IMR-90 (cell line): ENCODE measurements at regions not wholly inside any gene's neighbourhood (a gene's known extent, or its start where the extent isn't known, plus 50 kb on each side); places are given as distances from the start of the nearest gene placed in this dataset.

ENCODE experiments used
- ATAC-seq: fragments of 200-7000 bp; cut with Tn5 transposase; 2 replicates; pipeline ENCODE4 v1.9.1; 2020; ENCODE audit warnings: low read depth, mild to moderate bottlenecking, moderate library complexity
- BruUV-seq: library from RNA; stranded (reverse); fragments of 400-500 nt; replicated peaks from 2 replicates; lab custom pipeline; 2021; lab: Mats Ljungman, UMichigan
- CTCF ChIA-PET: fragments of 300-600 bp; formaldehyde crosslinking; extraction: SDS; loops from one replicate; lab custom pipeline; 2021; ENCODE audit warnings: antibody characterized with exemption; lab: Yijun Ruan, JAX
- POLR2A ChIA-PET: fragments of 300-600 bp; sonication (Branson Sonifier 250); formaldehyde crosslinking; loops from one replicate; lab custom pipeline; 2022; ENCODE audit warnings: antibody characterized with exemption; ENCODE audit not compliant: unreplicated experiment; lab: Charles Lee
- DNase-seq: peaks from one replicate; pipeline ENCODE4 v3.0.0; 2013
- H2AFZ ChIP-seq: replicated peaks from 2 replicates; pipeline ENCODE3; 2013; ENCODE audit warnings: low read length, mild to moderate bottlenecking; ENCODE audit not compliant: poor library complexity
- H2AK5ac ChIP-seq: 2 replicates; pipeline ENCODE4 v1.6.1; 2013; ENCODE audit warnings: low read depth, low read length, inconsistent platforms
- H2AK9ac ChIP-seq: replicated peaks from 2 replicates; pipeline ENCODE3; 2013; ENCODE audit warnings: mild to moderate bottlenecking, low read depth, low read length, moderate library complexity; ENCODE audit not compliant: poor library complexity
- H2BK120ac ChIP-seq: 2 replicates; pipeline ENCODE4 v1.6.1; 2013; ENCODE audit warnings: low read depth, low read length, inconsistent platforms
- H2BK15ac ChIP-seq: 3 replicates; pipeline ENCODE4 v1.6.1; 2013; ENCODE audit warnings: low read depth, low read length, inconsistent platforms
- H2BK20ac ChIP-seq: 2 replicates; pipeline ENCODE4 v1.6.1; 2013; ENCODE audit warnings: low read depth, mild to moderate bottlenecking, inconsistent platforms, low read length, moderate library complexity
- H2BK5ac ChIP-seq: 2 replicates; pipeline ENCODE4 v1.6.1; 2013; ENCODE audit warnings: mild to moderate bottlenecking, low read depth, low read length, inconsistent platforms; ENCODE audit not compliant: poor library complexity, severe bottlenecking
- H3K14ac ChIP-seq: replicated peaks from 2 replicates; pipeline ENCODE4 v1.6.1; 2013; ENCODE audit warnings: low read depth, low read length, inconsistent platforms
- H3K18ac ChIP-seq: 2 replicates; pipeline ENCODE4 v1.6.1; 2013; ENCODE audit warnings: low read depth, low read length, control low read depth
- H3K23ac ChIP-seq: 2 replicates; pipeline ENCODE4 v1.6.1; 2013; ENCODE audit warnings: low read depth, low read length, inconsistent platforms
- H3K27ac ChIP-seq: 2 replicates; pipeline ENCODE4 v1.5.1; 2013; ENCODE audit warnings: mild to moderate bottlenecking, control low read depth, low read length; ENCODE audit not compliant: insufficient read depth
- H3K27me3 ChIP-seq: 2 replicates; pipeline ENCODE4 v1.6.1; 2013; ENCODE audit warnings: low read length; ENCODE audit not compliant: control insufficient read depth, insufficient read depth
- H3K36me3 ChIP-seq: 2 replicates; pipeline ENCODE4 v1.6.1; 2013; ENCODE audit warnings: low read length, mixed read lengths; ENCODE audit not compliant: control insufficient read depth, insufficient read depth
- H3K4ac ChIP-seq: 2 replicates; pipeline ENCODE4 v1.6.1; 2013; ENCODE audit warnings: low read depth, low read length, inconsistent platforms
- H3K4me1 ChIP-seq: 2 replicates; pipeline ENCODE4 v1.6.1; 2013; ENCODE audit warnings: low read length, mixed read lengths; ENCODE audit not compliant: control insufficient read depth, insufficient read depth
- H3K4me2 ChIP-seq: 2 replicates; pipeline ENCODE4 v1.6.1; 2013; ENCODE audit warnings: low read depth, mild to moderate bottlenecking, control low read depth, low read length, moderate library complexity
- H3K4me3 ChIP-seq: 2 replicates; pipeline ENCODE4 v1.5.1; 2013; ENCODE audit warnings: low read depth, mild to moderate bottlenecking, control low read depth, low read length, moderate library complexity; ENCODE audit not compliant: insufficient read depth
- H3K56ac ChIP-seq: 2 replicates; pipeline ENCODE4 v1.6.1; 2013; ENCODE audit warnings: low read length, inconsistent platforms; ENCODE audit not compliant: insufficient read depth; ENCODE audit errors: extremely low read depth
- H3K79me1 ChIP-seq, 2 experiments: 2 replicates each; pipeline ENCODE4 v1.6.1; 2013; ENCODE audit warnings: low read length in 2 of 2, inconsistent platforms in 1 of 2, low read depth in 1 of 2
- H3K9ac ChIP-seq: 2 replicates; pipeline ENCODE4 v1.6.1; 2013; ENCODE audit warnings: low read depth, low read length, control low read depth
- H3K9me1 ChIP-seq: 2 replicates; pipeline ENCODE4 v1.6.1; 2013; ENCODE audit warnings: low read length, inconsistent platforms; ENCODE audit not compliant: insufficient read depth
- H3K9me3 ChIP-seq: 2 replicates; pipeline ENCODE4 v1.6.1; 2013; ENCODE audit warnings: low read length; ENCODE audit not compliant: control insufficient read depth, insufficient read depth
- H4K20me1 ChIP-seq: 2 replicates; pipeline ENCODE4 v1.6.1; 2013; ENCODE audit warnings: low read length, inconsistent platforms; ENCODE audit not compliant: insufficient read depth
- H4K5ac ChIP-seq: 2 replicates; pipeline ENCODE4 v1.6.1; 2013; ENCODE audit warnings: mild to moderate bottlenecking, low read depth, low read length, control low read depth
- H4K8ac ChIP-seq, 2 experiments: 2 replicates each; pipeline ENCODE4 v1.6.1; 2013; ENCODE audit warnings: low read depth in 2 of 2, low read length in 2 of 2, control low read depth in 1 of 2, inconsistent platforms in 1 of 2
- H4K91ac ChIP-seq: 2 replicates; pipeline ENCODE4 v1.6.1; 2013; ENCODE audit warnings: low read depth, low read length, inconsistent platforms; ENCODE audit not compliant: insufficient read depth
- CEBPB ChIP-seq: IDR thresholded peaks from 2 replicates; pipeline ENCODE4 v1.6.1; 2012; ENCODE audit warnings: low read depth, low read length, improper control_type of control experiment
- FOS ChIP-seq: fragments of 150-350 bp; IDR thresholded peaks from 2 replicates; pipeline ENCODE4 v1.6.1; 2016; ENCODE audit warnings: low read depth, low read length
- WGBS, 2 experiments: methylation state at CpG; one replicate each; pipeline versions ENCODE4 v1.1.5 to v1.1.7; 2013; ENCODE audit warnings: missing lambda C conversion rate in 2 of 2; ENCODE audit not compliant: insufficient read length in 1 of 2; ENCODE audit errors: extremely low coverage in 2 of 2; 5-methylcytosine and 5-hydroxymethylcytosine counted together
- dilution Hi-C: fragments of 300-500 bp; cut with HindIII; formaldehyde crosslinking; loops from one replicate; pipeline ENCODE4 v1.14.3; 2018; ENCODE audit warnings: low sequenced_read_pairs; ENCODE audit not compliant: unreplicated experiment
- in situ Hi-C: fragments of 300-500 bp; cut with MboI; formaldehyde crosslinking; loops from 3 replicates; pipeline ENCODE4 v1.14.3; 2019; ENCODE audit warnings: low sequenced_read_pairs, inconsistent platforms, mixed read lengths
- intact Hi-C: fragments of 100-400 bp; cut with micrococcal nuclease; formaldehyde crosslinking; loops from 2 replicates; pipeline ENCODE4 v1.10.0; 2022

DNA sequence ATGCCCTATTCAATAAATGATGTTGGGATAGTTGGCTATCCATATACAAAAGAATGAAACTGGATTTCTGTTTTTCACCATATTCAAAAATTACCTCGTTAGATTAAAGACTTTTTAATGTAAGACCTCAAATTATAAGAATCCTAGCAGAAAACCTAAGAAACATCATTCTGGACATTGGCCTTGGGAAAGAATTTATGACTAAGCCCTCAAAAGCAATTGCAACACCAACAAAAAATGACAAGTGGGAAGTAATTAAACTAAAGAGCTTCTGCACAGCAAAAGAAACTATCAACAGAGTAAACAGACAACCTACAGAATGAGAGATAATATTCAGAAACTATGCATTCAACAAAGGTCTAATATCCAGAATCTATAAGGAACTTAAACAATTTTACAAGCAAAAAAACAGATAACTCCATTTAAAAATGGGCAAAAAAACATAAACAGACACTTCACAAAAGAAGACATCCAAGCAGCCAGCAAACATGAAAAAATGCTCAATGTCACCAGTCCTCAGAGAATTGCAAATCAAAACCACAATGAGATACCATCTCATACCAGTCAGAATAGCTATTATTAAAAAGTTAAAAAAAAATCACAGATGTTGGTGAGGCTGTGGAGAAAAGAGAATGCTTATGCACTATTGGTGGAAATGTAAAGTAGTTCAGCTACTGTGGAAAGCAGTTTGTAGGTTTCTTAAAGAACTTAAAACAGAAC, 309.8 kb downstream of the AHR start:
- Histone ChIP-seq H3K36me3 (no peaks in the 10 kb centered on the region), H4K20me1 (no peaks in the 10 kb centered on the region), H3K9ac (no peak overlapping the region), H2AK5ac (no peak overlapping the region), H3K4me2 (peak overlapping the region; percentile 28; the same call in 1 of the 2 replicates), H3K9me1 (no peaks in the 10 kb centered on the region), H2AFZ (no peak overlapping the region), H4K8ac (no peak overlapping the region), H2AK9ac (no peak overlapping the region), H3K23ac (no peak overlapping the region), H2BK20ac (no peak overlapping the region), H3K14ac (no peak overlapping the region), H2BK5ac (no peak overlapping the region), H3K56ac (no peak overlapping the region), H3K4me3 (no peak overlapping the region), H3K4ac (no peak overlapping the region), H3K27ac (no peak overlapping the region), H2BK120ac (peak overlapping the region; percentile 56; the same call in 1 of the 2 replicates), H4K5ac (no peak overlapping the region), H3K27me3 (no peaks in the 10 kb centered on the region), H3K18ac (no peak overlapping the region), H4K91ac (no peak overlapping the region), H3K4me1 (0 out of 2 replicates have a peak, but pooled peaks cover 2% of the 10 kb centered on the region), H3K79me1 (no peaks in the 10 kb centered on the region), H2BK15ac (no peak overlapping the region), H3K9me3 (peaks cover 2% of the 10 kb centered on the region; the same call in 1 of the 2 replicates)
- peak; percentile 50 for DNase-seq
- in situ Hi-C loops, result no loop called here
- peak; percentile 72 for ATAC-seq
- no TSS peak for BruUV-seq
- TF ChIP-seq CEBPB, result peak; percentile 85
- TF ChIP-seq FOS, result no peak
- intact Hi-C loops, result no loop called here
- no CpG with 5 or more reads among the region's 1 CpG for WGBS, 2 experiments
- ChIA-PET CTCF (interaction anchor here (0.6 to 1.0 kb wide), 3 partner anchors 13 to 619 kb away, joined by 3 to 5 read pairs (median 3); no protein-coding TSS in a partner anchor), POLR2A (interaction anchor here (0.6 kb wide), 1 partner anchor 10 kb away, joined by 3 read pairs; no protein-coding TSS in a partner anchor)
- dilution Hi-C loops, result no loop called here
